H1 (cell line): ENCODE measurements at regions not wholly inside any gene's neighbourhood (a gene's known extent, or its start where the extent isn't known, plus 50 kb on each side); places are given as distances from the start of the nearest gene placed in this dataset.

Experiments
- CTCF ChIP-seq, 3 experiments: IDR thresholded peaks; 1 replicate in 2 of 3; 2 replicates in 1 of 3; pipeline versions ENCODE4 v1.5.1 to v1.6.1; 2011; ENCODE audit warnings: low read length in 3 of 3, mild to moderate bottlenecking in 3 of 3, inconsistent platforms in 2 of 3, low read depth in 1 of 3, moderate library complexity in 1 of 3; ENCODE audit not compliant: insufficient read depth in 1 of 3; ENCODE audit errors: control extremely low read depth in 1 of 3
- TF ChIP-seq, protein P1 (sequence below): IDR thresholded peaks from 2 replicates; pipeline ENCODE4 v1.6.1; 2012; ENCODE audit warnings: low read length, inconsistent platforms

GRCh38 chr6:21514288-21514687, 79.3 kb upstream of the SOX4 start:
- TF ChIP-seq, protein P1, sequence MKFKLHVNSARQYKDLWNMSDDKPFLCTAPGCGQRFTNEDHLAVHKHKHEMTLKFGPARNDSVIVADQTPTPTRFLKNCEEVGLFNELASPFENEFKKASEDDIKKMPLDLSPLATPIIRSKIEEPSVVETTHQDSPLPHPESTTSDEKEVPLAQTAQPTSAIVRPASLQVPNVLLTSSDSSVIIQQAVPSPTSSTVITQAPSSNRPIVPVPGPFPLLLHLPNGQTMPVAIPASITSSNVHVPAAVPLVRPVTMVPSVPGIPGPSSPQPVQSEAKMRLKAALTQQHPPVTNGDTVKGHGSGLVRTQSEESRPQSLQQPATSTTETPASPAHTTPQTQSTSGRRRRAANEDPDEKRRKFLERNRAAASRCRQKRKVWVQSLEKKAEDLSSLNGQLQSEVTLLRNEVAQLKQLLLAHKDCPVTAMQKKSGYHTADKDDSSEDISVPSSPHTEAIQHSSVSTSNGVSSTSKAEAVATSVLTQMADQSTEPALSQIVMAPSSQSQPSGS: no peak
- no peak for TF ChIP-seq CTCF (IDR thresholded peaks at IDR 0.05; ENCODE audit: control extremely low read depth in 1 of 3, insufficient read depth in 1 of 3, low read depth in 1 of 3, low read length in 3 of 3)
